ENCODE measurements at regions not wholly inside any gene's neighbourhood (a gene's known extent, or its start where the extent isn't known, plus 50 kb on each side); places are given as distances from the start of the nearest gene placed in this dataset.

DNA sequence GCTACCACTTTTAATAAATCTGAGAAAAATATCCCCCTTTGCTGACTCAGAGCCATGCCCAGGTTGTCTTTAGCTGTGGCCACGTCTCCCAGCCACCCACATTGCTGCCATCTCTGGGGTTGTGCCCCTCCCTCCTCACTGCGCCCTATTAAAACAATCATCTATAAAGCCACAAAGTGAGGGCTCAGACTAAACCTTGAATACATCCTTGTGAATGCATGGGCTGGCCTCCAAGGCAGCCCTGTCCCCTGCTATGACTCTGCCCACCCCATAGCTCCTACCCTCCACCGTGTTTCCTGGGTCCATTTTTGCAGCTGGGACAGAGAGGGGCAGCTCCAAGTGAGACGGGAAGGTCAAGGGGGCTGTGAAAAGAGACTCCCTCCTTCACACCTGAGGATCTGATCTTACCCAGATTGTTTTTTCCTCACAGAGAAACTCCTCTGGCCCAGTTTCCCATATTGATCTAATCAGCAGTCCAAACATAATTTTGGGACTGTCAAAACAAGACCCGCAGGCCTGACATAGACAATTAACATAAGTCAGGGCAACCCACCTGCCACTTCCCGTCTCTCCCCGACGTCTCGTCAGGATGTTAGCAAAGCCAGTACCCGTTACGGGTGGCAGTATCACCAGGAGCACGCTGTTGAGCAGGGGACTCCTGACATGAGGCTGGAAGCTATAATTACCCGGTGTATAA lies 199.0 kb downstream of the KATNAL1 start:
- Histone ChIP-seq H3K36me3 (ENCODE audit: control insufficient read depth, insufficient read depth, low read length) (no peaks in the 10 kb centered on the region), H3K4me1 (ENCODE audit: control insufficient read depth, insufficient read depth, low read length) (no peaks in the 10 kb centered on the region; the same call in 1 of the 2 replicates), H3K27ac (ENCODE audit: low read length) (no peak overlapping the region), H3K27me3 (ENCODE audit: control insufficient read depth, insufficient read depth, low read length) (no peaks in the 10 kb centered on the region), H3K4me3 (ENCODE audit: low read depth in 2 of 2, low read length in 2 of 2) (no peak overlapping the region), H3K9me3 (ENCODE audit: control insufficient read depth, insufficient read depth, low read depth, low read length) (no peaks in the 10 kb centered on the region)
- no peak for DNase-seq (ENCODE audit: low read depth, low spot score)
- intact Hi-C loops (cut with micrococcal nuclease; ENCODE audit: unreplicated experiment) (no loop called here), in situ Hi-C loops (cut with HindIII; ENCODE audit: low pct_unique_long_range_greater_than_20kb, low sequenced_read_pairs) (no loop called here)
- TF ChIP-seq POLR2AphosphoS5 (IDR thresholded peaks at IDR 0.05; ENCODE audit: low read depth, low read length): no peak
- TF ChIP-seq, protein P1, sequence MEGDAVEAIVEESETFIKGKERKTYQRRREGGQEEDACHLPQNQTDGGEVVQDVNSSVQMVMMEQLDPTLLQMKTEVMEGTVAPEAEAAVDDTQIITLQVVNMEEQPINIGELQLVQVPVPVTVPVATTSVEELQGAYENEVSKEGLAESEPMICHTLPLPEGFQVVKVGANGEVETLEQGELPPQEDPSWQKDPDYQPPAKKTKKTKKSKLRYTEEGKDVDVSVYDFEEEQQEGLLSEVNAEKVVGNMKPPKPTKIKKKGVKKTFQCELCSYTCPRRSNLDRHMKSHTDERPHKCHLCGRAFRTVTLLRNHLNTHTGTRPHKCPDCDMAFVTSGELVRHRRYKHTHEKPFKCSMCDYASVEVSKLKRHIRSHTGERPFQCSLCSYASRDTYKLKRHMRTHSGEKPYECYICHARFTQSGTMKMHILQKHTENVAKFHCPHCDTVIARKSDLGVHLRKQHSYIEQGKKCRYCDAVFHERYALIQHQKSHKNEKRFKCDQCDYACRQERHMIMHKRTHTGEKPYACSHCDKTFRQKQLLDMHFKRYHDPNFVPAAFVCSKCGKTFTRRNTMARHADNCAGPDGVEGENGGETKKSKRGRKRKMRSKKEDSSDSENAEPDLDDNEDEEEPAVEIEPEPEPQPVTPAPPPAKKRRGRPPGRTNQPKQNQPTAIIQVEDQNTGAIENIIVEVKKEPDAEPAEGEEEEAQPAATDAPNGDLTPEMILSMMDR (IDR thresholded peaks at IDR 0.05): no peak
- TF ChIP-seq, protein P2, sequence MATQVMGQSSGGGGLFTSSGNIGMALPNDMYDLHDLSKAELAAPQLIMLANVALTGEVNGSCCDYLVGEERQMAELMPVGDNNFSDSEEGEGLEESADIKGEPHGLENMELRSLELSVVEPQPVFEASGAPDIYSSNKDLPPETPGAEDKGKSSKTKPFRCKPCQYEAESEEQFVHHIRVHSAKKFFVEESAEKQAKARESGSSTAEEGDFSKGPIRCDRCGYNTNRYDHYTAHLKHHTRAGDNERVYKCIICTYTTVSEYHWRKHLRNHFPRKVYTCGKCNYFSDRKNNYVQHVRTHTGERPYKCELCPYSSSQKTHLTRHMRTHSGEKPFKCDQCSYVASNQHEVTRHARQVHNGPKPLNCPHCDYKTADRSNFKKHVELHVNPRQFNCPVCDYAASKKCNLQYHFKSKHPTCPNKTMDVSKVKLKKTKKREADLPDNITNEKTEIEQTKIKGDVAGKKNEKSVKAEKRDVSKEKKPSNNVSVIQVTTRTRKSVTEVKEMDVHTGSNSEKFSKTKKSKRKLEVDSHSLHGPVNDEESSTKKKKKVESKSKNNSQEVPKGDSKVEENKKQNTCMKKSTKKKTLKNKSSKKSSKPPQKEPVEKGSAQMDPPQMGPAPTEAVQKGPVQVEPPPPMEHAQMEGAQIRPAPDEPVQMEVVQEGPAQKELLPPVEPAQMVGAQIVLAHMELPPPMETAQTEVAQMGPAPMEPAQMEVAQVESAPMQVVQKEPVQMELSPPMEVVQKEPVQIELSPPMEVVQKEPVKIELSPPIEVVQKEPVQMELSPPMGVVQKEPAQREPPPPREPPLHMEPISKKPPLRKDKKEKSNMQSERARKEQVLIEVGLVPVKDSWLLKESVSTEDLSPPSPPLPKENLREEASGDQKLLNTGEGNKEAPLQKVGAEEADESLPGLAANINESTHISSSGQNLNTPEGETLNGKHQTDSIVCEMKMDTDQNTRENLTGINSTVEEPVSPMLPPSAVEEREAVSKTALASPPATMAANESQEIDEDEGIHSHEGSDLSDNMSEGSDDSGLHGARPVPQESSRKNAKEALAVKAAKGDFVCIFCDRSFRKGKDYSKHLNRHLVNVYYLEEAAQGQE (IDR thresholded peaks at IDR 0.05; ENCODE audit: insufficient read depth in 1 of 2, low read depth in 2 of 2, low read length in 1 of 2): no peak
- POLR2A ChIA-PET: no interaction called here
- BruUV-seq (replicated peaks): no TSS peak
- no peak for ATAC-seq
- CTCF ChIA-PET: no interaction called here

DNA sequence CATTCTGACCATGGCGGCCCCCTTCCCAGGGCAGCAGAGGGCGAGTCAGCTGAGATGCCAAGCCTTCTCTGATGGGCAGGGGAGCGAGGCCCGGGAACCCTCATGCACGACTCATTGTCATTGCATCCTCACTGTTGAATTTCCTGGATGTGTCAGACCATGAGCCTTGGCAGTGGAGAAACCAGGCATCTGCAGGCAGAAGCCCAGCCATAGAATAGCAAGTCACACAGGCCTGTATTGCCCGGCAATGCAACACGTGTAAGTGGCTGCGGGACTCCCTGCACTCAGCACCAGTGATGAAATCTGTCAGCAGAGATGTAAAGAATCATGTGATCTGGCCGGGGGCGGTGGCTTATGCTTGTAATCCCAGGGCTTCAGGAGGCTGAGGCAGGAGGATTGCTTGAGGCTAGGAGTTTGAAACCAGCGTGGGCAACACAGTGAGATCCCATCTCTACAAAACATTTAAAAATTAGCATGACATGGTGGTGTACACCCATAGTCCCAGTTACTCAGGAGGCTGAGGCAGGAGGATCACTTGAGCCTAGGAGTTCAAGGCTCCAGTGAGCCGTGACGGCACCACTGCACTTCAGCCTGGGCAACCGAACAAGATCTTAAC lies 199.7 kb downstream of the KATNAL1 start:
- H3K9me3 ChIP-seq (ENCODE audit: control insufficient read depth, insufficient read depth, low read depth, low read length): no peaks in the 10 kb centered on the region

More for the DNA sequence above, 199.7 kb downstream of the KATNAL1 start:
- TF ChIP-seq TCF7L2 (IDR thresholded peaks at IDR 0.05; ENCODE audit: low read depth, low read length): no peak
- TF ChIP-seq, protein P1 (IDR thresholded peaks at IDR 0.05): no peak
- no peak for TF ChIP-seq POLR2AphosphoS5 (IDR thresholded peaks at IDR 0.05; ENCODE audit: low read depth, low read length)
- TF ChIP-seq, protein P2 (IDR thresholded peaks at IDR 0.05; ENCODE audit: insufficient read depth in 1 of 2, low read depth in 2 of 2, low read length in 1 of 2): no peak
- TF ChIP-seq SIN3A (IDR thresholded peaks at IDR 0.05; ENCODE audit: borderline replicate concordance, insufficient read depth, low read depth, low read length): no peak
- ChIA-PET CTCF (no interaction called here), POLR2A (no interaction called here)
- intact Hi-C loops (cut with micrococcal nuclease; ENCODE audit: unreplicated experiment): no loop called here
- H3K27ac ChIP-seq (ENCODE audit: low read length): no peak overlapping the region
- in situ Hi-C loops (cut with HindIII; ENCODE audit: low pct_unique_long_range_greater_than_20kb, low sequenced_read_pairs): no loop called here
- ATAC-seq (no peak), DNase-seq (ENCODE audit: low read depth, low spot score) (no peak)
- H3K27me3 ChIP-seq (ENCODE audit: control insufficient read depth, insufficient read depth, low read length): no peaks in the 10 kb centered on the region
- BruUV-seq (replicated peaks): no TSS peak
- no peak overlapping the region for H3K4me3 ChIP-seq (ENCODE audit: low read depth in 2 of 2, low read length in 2 of 2)
- H3K36me3 ChIP-seq (ENCODE audit: control insufficient read depth, insufficient read depth, low read length): no peaks in the 10 kb centered on the region
- no peaks in the 10 kb centered on the region for H3K4me1 ChIP-seq (ENCODE audit: control insufficient read depth, insufficient read depth, low read length)
